Panc1 (cell line): ENCODE measurements at regions not wholly inside any gene's neighbourhood (a gene's known extent, or its start where the extent isn't known, plus 50 kb on each side); places are given as distances from the start of the nearest gene placed in this dataset.

Source experiments
- ATAC-seq: fragments of 200-7000 bp; cut with Tn5 transposase; 2 replicates; pipeline ENCODE4 v1.9.1; 2020; ENCODE audit warnings: mild to moderate bottlenecking, moderate library complexity
- BruUV-seq: library from RNA; stranded (reverse); fragments of 400-500 nt; replicated peaks from 2 replicates; lab custom pipeline; 2021; lab: Mats Ljungman, UMichigan
- CTCF ChIA-PET: fragments of 300-600 bp; sonication (Branson Sonifier 250); formaldehyde crosslinking; loops from one replicate; lab custom pipeline; 2022; ENCODE audit warnings: antibody characterized with exemption; lab: Charles Lee
- POLR2A ChIA-PET: fragments of 300-600 bp; sonication (Branson Sonifier 250); formaldehyde crosslinking; loops from one replicate; lab custom pipeline; 2022; ENCODE audit warnings: antibody characterized with exemption; lab: Charles Lee
- DNase-seq: peaks from one replicate; pipeline ENCODE4 v3.0.0-alpha.2; 2010; ENCODE audit warnings: low read depth, low spot score
- H3K27ac ChIP-seq: 2 replicates; pipeline ENCODE4 v1.5.1; 2011; ENCODE audit warnings: mild to moderate bottlenecking, low read length, inconsistent platforms
- H3K27me3 ChIP-seq: fragments of 200-500 bp; sonication (Bioruptor generic); 2 replicates; pipeline ENCODE4 v1.6.0; 2014; ENCODE audit warnings: low read length, inconsistent platforms; ENCODE audit not compliant: control insufficient read depth, insufficient read depth
- H3K36me3 ChIP-seq: fragments of 200-500 bp; sonication (Bioruptor generic); 2 replicates; pipeline ENCODE4 v1.5.1; 2014; ENCODE audit warnings: inconsistent platforms, mild to moderate bottlenecking, low read length, moderate library complexity; ENCODE audit not compliant: control insufficient read depth, insufficient read depth
- H3K4me1 ChIP-seq: 2 replicates; pipeline ENCODE4 v1.5.1; 2011; ENCODE audit warnings: inconsistent platforms, mild to moderate bottlenecking, low read length, moderate library complexity; ENCODE audit not compliant: control insufficient read depth, insufficient read depth
- H3K4me3 ChIP-seq, 2 experiments: 2 replicates each; pipeline ENCODE4 v1.5.1; 2011 to 2012; ENCODE audit warnings: low read depth in 2 of 2, low read length in 2 of 2, mild to moderate bottlenecking in 2 of 2, inconsistent platforms in 1 of 2, moderate library complexity in 1 of 2
- H3K9me3 ChIP-seq: fragments of 200-500 bp; sonication (Bioruptor generic); 2 replicates; pipeline ENCODE4 v1.5.1; 2014; ENCODE audit warnings: low read depth, mild to moderate bottlenecking, inconsistent platforms, low read length, moderate library complexity; ENCODE audit not compliant: control insufficient read depth, insufficient read depth
- POLR2AphosphoS5 ChIP-seq: IDR thresholded peaks from 2 replicates; pipeline ENCODE4 v1.6.1; 2012; ENCODE audit warnings: mild to moderate bottlenecking, low read depth, low read length, moderate library complexity
- SIN3A ChIP-seq: IDR thresholded peaks from 2 replicates; pipeline ENCODE4 v1.6.1; 2012; ENCODE audit warnings: low read depth, mild to moderate bottlenecking, low read length, moderate library complexity, borderline replicate concordance; ENCODE audit not compliant: insufficient read depth
- TCF7L2 ChIP-seq: IDR thresholded peaks from 2 replicates; pipeline ENCODE4 v1.6.1; 2011; ENCODE audit warnings: mild to moderate bottlenecking, low read depth, low read length, inconsistent platforms
- in situ Hi-C: cut with HindIII; loops from 2 replicates; pipeline ENCODE4 v1.10.0; 2016; ENCODE audit warnings: low sequenced_read_pairs, low pct_unique_long_range_greater_than_20kb
- intact Hi-C: fragments of 100-400 bp; cut with micrococcal nuclease; formaldehyde crosslinking; loops from one replicate; pipeline ENCODE4 v1.10.0; 2022; ENCODE audit not compliant: unreplicated experiment
- TF ChIP-seq, protein P1 (sequence below), 2 experiments: IDR thresholded peaks; 2 replicates each; pipeline ENCODE4 v1.6.1; 2011 to 2012; ENCODE audit warnings: low read depth in 2 of 2, control low read depth in 1 of 2, low read length in 1 of 2, mild to moderate bottlenecking in 1 of 2, moderate library complexity in 1 of 2; ENCODE audit not compliant: insufficient read depth in 1 of 2
- TF ChIP-seq, protein P2 (sequence below): fragments of 450-650 bp; IDR thresholded peaks from 2 replicates; pipeline ENCODE4 v1.5.1; 2017; ENCODE audit warnings: mild to moderate bottlenecking

DNA sequence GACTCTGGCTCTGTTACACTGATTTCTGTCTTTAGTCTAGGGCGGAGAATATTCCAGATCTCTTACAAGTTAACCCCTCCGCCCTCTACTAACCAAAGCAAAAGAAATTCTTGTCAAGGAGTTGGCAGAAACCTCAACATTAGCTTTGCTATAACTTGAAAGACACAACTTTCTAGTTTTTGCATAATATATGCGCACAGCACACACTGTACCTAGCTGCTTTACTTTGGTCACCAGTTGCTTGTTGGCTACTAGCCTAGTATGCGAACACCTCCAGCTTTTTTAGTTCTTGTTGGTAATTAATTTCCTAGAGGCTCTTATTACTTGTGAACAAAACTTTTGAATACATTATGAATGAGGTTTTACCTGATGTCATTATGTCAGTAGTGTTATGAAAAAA is 348.8 kb upstream of the C2CD4B start:
- no peak for TF ChIP-seq SIN3A
- TF ChIP-seq, protein P1, sequence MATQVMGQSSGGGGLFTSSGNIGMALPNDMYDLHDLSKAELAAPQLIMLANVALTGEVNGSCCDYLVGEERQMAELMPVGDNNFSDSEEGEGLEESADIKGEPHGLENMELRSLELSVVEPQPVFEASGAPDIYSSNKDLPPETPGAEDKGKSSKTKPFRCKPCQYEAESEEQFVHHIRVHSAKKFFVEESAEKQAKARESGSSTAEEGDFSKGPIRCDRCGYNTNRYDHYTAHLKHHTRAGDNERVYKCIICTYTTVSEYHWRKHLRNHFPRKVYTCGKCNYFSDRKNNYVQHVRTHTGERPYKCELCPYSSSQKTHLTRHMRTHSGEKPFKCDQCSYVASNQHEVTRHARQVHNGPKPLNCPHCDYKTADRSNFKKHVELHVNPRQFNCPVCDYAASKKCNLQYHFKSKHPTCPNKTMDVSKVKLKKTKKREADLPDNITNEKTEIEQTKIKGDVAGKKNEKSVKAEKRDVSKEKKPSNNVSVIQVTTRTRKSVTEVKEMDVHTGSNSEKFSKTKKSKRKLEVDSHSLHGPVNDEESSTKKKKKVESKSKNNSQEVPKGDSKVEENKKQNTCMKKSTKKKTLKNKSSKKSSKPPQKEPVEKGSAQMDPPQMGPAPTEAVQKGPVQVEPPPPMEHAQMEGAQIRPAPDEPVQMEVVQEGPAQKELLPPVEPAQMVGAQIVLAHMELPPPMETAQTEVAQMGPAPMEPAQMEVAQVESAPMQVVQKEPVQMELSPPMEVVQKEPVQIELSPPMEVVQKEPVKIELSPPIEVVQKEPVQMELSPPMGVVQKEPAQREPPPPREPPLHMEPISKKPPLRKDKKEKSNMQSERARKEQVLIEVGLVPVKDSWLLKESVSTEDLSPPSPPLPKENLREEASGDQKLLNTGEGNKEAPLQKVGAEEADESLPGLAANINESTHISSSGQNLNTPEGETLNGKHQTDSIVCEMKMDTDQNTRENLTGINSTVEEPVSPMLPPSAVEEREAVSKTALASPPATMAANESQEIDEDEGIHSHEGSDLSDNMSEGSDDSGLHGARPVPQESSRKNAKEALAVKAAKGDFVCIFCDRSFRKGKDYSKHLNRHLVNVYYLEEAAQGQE (IDR thresholded peaks at IDR 0.05; ENCODE audit: insufficient read depth in 1 of 2, low read depth in 2 of 2, low read length in 1 of 2), result no peak
- H3K36me3 ChIP-seq, result no peaks in the 10 kb centered on the region
- H3K9me3 ChIP-seq, result no peaks in the 10 kb centered on the region
- no peak overlapping the region for H3K4me3 ChIP-seq
- intact Hi-C loops, result no loop called here
- no peak overlapping the region for H3K27ac ChIP-seq
- POLR2A ChIA-PET, result no interaction called here
- peaks cover 6% of the 10 kb centered on the region for H3K27me3 ChIP-seq
- ATAC-seq (no peak), DNase-seq (no peak)
- no peaks in the 10 kb centered on the region for H3K4me1 ChIP-seq
- CTCF ChIA-PET, result no interaction called here
- in situ Hi-C loops, result no loop called here
- BruUV-seq, result no TSS peak

DNA sequence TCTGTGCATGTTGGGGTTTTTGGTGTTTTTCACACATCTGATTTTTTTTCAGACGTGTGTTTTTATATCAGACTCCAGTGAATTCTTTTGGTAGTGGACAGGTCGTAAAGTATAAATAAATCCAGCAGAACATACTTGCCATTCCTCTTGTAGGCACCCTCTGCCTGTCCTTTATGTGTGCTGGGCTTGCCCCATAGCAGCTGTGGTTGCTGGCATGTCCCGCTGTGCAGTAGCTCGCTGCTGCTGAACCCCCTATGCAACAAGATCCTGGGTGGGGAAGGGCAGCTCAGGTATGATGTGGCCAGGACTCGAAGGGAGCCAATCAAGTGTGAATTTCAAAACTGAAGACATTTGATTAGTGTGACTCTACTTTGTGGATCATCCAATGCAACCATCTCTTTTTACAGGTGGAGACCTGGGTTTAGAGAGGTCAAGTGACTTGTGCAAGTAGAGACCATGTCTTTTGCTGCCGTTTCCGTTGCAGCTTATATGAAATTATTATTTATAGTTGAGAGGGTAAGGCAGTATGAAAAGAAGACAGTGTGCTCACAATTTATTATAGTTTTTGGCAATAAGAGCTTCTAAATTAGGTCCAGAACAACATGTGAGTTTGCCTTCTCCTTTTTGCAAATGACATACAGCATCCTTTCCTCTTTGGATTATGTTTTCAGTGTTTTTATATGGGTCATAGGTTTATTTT is 350.8 kb upstream of the C2CD4B start:
- POLR2A ChIA-PET, result interaction anchor here (0.5 kb wide), 1 partner anchor 119 kb away, joined by 3 read pairs; no protein-coding TSS in a partner anchor
- DNase-seq (no peak), ATAC-seq (no peak)
- Histone ChIP-seq H3K9me3 (no peaks in the 10 kb centered on the region), H3K27me3 (peaks cover 10% of the 10 kb centered on the region), H3K36me3 (no peaks in the 10 kb centered on the region), H3K27ac (no peak overlapping the region), H3K4me3 (no peak overlapping the region), H3K4me1 (no peaks in the 10 kb centered on the region)
- CTCF ChIA-PET, result no interaction called here
- intact Hi-C loops, result no loop called here
- TF ChIP-seq TCF7L2, result no peak
- TF ChIP-seq, protein P1 (IDR thresholded peaks at IDR 0.05; ENCODE audit: insufficient read depth in 1 of 2, low read depth in 2 of 2, low read length in 1 of 2), result no peak
- TF ChIP-seq, protein P2, sequence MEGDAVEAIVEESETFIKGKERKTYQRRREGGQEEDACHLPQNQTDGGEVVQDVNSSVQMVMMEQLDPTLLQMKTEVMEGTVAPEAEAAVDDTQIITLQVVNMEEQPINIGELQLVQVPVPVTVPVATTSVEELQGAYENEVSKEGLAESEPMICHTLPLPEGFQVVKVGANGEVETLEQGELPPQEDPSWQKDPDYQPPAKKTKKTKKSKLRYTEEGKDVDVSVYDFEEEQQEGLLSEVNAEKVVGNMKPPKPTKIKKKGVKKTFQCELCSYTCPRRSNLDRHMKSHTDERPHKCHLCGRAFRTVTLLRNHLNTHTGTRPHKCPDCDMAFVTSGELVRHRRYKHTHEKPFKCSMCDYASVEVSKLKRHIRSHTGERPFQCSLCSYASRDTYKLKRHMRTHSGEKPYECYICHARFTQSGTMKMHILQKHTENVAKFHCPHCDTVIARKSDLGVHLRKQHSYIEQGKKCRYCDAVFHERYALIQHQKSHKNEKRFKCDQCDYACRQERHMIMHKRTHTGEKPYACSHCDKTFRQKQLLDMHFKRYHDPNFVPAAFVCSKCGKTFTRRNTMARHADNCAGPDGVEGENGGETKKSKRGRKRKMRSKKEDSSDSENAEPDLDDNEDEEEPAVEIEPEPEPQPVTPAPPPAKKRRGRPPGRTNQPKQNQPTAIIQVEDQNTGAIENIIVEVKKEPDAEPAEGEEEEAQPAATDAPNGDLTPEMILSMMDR, result no peak
- TF ChIP-seq POLR2AphosphoS5, result no peak
- no TSS peak for BruUV-seq
- in situ Hi-C loops, result no loop called here
